HS-27A (cell line): ENCODE measurements at regions not wholly inside any gene's neighbourhood (a gene's known extent, or its start where the extent isn't known, plus 50 kb on each side); places are given as distances from the start of the nearest gene placed in this dataset.
"Not testable (repeated sequence)": the region's sequence is repeated elsewhere in the genome, so short reads cannot be mapped to it uniquely, and the experiment has no call there.

Source experiments
- DNase-seq: peaks from one replicate; pipeline ENCODE4 v3.0.0-alpha.2; 2012; ENCODE audit warnings: low read depth, missing footprints

DNA sequence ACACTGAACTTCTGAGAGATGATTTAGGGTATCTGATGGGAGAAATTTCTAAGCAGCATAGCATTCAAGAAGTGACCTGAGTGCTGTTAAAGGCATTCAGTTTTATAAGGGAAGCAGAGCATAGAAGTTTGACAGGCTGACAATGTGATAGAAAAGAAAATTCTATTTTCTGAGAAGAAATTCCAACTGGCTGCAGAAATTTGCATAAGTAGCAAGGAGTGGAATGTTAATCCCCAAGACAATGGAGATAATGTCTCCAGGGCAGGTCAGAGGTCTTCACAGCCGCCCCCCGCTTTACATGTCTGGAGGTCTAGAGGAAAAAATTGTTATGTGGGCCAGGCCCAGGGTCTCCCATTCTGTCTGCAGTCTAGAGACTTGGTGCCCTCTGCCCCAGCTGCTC is 1361.8 kb upstream of the EYS start:
- DNase-seq, result no peak

DNA sequence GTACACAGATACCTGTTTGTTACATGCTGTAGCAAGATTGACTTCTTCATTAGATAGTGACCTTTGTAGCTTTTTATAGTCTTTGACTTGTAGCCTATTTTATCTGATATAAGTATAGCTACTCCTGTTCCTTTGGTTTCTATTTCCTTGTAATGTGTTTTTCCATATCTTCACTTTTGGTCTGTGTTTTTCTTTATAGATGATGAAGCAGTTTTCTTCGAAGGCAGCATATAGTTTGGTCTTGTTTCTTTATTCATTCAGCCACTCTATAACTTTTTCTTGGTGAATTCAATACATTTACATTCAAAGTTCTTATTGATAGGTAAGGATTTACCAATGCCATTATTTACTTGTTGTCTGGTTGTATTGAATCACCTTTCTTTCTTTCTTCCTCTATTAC is 1357.3 kb upstream of the EYS start:
- no peak for DNase-seq

DNA sequence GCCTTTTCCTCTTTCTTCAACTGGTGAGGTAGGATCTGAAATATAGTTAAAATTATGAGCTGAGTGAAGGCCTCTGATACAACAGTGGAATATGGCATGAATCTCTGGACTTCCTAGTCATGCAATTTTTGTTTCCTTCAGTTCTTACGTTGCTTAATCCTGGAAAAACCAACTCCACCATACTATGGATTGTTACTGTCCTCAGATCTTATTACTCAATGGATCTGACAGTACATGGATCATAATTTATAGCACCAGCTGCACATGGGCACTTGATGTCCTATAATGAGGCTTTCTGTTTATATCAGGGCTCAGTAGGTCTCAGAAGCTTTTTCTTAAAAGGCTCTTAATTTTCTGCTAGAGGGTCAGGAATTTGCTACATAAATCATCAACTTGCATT is 1341.0 kb upstream of the EYS start:
- DNase-seq, result no peak

DNA sequence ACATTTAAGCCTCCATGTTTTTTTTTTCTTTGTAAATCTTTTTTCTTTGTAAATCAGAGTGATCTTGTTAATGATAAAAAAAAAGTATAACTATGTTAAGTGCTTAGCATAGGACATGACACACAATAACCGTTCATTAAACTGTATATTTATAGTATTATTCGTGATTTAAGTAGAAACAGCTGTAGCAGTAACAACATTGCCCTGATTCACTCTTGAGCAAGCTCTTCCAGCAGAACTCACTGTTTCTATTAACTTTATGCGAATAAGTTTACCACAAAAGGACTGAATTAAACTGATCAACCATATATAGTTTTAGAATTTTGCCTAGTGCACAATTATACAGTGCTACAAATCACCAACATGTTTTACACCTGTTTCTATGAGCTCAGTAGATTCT is 1338.0 kb upstream of the EYS start:
- no peak for DNase-seq

DNA sequence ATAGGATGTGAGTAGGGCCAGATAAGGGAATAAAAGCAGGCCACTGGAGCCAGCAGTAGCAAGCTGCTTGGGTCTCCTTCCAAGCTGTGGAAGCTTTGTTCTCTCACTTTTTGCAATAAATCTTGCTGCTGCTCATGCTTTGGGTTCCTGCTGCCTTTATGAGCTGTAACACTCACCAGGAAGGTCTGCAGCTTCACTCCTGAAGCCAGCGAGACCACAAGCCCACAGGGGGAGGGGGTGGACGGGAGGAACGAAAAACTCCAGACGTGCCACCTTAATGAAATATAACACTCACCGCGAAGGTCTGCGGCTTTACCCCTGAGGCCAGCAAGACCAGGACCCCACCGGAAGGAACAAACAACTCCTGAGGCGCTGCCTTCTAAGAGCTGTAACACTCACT is 1324.4 kb upstream of the EYS start:
- no peak for DNase-seq

DNA sequence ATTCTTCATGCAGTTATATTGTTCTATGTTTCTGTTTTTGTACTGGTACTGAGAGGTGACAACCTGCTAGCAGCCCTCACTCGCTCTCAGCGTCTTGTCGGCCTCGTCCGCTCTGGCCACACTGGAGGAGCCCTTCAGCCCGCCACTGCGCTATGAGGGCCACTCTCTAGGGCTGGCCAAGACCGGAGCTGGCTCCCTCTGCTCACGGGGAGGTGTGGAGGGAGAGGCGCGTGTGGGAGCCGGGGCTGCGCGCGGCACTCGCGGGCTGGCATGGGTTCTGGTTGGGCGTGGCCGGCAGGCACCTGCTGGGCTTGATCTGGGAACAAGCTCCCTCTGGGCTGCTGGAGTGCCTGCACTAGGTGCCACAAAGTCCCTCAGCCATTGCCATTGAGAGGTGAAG is 1323.8 kb upstream of the EYS start:
- no peak for DNase-seq

DNA sequence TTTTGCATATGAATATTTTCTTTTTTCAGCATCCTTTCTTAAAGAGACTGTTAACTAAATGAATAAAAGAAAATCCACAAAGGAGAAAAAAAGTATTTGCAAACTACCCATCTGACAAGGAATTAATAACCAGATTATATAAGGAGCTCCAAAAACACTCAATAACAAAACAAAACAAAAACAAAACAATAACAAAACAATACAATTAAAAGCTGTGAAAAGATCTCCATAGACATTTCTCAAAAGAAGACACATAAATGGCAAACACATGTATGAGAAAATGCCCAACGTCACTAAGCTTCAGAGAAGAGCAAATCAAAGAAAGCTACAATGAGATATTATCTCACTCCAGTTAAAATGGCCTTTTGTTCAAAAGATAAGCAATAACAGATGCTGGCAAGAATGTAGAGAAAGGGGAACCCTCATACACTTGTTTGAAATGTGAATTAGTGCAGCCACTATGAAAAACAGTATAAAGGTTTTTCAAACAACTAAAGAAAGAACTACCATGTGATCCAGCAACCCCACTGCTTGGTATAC is 1310.0 kb upstream of the EYS start:
- no peak for DNase-seq

DNA sequence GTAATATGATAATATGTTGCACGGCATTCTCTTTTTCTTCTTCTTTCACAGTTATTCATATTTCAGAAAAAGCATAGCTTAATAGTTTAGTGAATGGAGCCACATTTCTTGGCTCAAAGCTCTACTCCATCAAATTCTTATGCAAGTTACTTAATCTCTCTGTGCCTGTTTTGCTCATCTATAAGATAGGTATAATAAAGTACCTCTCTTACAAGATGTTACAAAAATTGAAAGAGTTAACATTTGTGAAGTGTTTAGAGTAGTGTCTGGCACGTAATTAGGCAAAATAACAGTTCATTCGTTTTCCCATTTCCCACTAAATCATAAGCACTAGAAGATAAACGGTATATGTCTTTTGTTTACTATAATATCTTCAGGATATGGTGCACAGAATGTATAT is 1304.4 kb upstream of the EYS start:
- DNase-seq, result no peak

DNA sequence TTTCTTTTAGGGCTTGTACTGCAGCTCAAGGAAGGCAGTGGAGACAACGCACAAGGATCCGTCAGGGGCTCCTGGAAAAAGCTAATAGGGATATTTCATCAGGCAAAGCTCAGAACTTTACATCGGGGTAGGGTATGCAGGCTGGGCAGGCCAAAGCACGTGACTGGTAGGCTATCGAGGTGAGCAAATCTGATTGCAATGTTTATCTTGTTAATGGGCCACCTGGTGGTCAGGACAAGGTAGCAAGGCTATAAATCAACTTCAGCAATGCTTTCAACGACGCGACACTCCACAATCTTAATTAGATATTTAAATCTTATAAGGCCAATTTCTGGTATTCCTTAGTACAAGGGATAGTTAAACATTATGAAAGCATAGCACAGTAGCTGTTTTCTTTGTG is 1302.8 kb upstream of the EYS start:
- no peak for DNase-seq

DNA sequence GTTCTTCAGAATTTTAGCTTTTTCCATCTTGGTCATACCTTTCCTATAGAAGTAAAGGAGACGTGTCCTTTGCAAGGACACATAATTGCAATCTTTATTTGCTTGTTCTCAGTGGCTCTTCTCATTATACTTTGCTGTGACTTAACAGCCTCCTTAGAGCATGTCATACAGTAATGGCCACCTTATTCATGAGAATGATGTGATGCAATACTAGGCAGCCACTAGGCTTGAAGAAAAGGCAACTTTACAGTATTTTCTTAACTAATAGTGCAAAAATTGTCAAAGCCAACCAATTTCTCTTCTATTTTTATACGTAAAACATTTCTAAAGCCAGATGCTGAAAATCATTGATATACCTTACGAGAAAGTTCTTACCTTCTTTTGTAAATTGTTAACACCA is 1296.8 kb upstream of the EYS start:
- no peak for DNase-seq

DNA sequence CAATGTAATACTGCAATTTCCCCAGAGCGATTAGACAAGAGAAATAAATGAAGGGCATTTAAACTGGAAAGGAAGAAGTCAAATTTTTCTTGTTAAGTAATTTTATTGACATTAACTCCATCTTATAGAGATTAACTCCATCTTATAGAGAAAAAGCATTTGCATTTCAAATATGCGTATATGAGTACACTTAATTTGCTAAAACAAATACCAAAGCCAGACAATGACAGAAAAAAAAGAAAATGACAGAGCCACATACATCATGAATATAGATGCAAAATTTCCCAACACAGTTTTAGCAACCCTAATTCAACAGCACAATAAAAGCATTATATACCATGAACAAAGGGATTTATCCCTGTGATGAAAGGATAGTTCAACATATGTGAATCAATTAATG is 1293.1 kb upstream of the EYS start:
- DNase-seq, result no peak

DNA sequence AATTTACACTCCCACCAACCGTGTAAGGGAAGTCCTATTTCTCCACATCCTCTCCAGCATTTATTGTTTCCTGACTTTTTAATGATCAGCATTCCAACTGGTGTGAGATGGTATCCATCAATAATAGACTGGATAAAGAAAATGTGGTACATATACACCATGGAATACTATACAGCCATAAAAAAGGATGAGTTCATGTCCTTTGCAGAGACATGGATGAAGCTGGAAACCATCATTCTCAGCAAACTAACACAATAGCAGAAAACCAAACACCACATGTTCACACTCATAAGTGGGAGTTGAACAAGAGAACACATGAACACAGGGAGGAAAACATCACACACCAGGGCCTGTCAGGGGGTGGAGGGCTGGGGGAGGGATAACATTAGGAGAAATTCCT is 1290.6 kb upstream of the EYS start:
- DNase-seq, result not testable (repeated sequence)

DNA sequence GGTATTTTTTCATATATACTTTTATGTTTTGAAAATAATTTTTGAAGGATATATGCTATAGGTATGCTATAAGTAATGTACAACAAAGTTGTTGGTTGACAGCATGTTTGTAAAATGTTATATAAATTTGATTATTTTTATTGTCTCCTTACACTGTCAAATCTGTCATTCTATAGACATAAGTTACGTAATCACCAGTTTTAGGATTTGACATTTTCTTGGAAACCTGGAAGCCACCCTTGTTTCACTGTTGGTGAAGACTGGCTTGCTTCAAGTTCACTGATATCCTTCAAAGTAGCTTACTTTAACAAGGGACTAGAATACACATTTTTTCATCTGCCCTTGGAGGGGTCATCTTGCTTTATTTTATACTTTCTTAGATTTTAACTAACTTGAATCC is 1288.6 kb upstream of the EYS start:
- no peak for DNase-seq

DNA sequence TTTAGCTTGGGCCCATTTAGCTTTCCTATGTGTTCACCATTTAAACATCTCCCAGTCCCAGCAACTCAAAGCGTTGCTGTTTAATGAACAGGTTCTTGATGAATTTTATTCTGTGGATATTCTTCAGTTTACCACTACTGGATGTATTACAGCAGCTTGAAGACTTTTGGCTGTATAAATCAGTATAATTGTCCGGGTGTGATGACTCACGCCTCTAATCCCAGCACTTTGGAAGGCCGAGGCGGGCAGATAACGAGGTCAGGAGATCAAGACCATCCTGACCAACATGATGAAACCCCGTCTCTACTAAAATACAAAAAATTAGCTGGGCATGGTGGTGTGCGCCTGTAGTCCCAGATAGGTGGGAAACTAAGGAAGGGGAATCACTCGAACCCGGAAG is 1286.7 kb upstream of the EYS start:
- not testable (repeated sequence) for DNase-seq

DNA sequence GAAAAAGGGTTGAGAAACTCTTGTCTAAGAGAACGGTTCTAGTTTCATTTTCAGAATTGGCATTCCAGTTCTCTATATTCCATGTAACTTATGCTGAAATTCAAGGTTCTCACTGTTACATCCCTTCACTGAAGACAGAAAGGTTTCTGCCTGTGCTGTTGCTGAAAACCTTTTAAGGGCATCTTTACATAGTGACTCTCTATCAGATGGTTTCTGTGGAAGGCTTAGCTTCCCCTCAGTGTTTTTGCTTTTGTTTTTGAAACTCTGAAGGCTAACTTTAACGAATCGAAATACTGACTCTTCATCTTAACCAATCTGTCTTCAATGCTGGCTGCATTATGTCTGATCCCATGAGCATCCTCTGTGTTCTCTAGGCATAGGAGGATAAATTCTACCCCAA is 1286.2 kb upstream of the EYS start:
- DNase-seq, result no peak

DNA sequence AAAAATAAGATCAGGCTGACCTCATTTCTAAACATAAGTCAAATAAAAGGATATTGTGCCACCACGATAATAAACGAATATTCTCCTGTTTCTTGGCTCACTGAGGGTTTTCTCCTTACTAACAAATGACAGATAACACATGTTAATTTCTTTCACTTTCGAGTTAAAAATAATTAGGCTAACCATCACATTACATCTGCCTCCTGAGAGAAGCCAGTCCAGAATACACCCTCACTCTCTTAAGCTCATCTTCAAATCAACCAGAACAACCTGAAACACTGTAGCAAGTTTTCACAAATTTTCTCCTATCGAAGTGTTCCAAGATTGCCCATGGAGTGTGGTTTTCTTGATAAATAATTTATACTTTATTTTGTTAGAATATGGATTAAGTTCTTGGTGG is 1285.6 kb upstream of the EYS start:
- no peak for DNase-seq

DNA sequence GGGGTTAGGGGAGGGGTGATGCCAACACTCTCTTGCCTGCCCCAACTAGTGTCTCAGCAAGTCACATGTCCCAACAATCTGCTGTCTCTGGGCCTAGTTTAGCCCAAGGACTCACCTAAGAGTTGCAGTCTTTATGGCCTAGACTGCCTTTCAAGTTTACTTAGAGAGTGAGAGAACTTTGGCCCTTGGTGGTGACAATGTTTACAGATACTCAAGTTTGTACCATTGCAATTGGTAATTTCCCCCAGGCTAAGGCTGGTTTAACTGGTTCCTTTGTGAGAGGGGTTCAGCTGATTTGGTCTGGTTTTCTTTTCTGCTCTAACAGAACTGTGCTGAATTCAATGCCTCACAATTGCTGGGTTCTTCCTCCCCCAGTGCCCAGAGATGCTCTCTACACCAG is 1279.9 kb upstream of the EYS start:
- no peak for DNase-seq

DNA sequence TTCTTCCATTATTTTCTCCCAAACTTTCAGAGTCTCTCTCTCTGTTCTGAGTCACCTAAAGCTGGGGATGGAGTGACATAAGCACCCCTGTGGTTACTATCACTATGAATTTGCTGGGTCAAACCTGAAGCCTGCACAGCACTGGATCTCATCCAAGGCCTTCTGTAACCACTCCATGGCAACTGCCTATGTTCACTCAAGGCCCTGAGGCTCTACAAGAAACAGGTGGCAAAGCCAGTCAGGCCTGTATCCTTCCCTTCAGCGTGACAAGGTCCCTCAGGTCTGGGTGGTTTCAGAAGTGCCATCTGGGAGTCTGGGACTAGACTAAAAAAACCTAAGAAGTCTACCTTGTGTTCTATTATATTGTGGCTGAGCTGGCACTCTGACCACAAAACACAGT is 1278.8 kb upstream of the EYS start:
- DNase-seq, result no peak

DNA sequence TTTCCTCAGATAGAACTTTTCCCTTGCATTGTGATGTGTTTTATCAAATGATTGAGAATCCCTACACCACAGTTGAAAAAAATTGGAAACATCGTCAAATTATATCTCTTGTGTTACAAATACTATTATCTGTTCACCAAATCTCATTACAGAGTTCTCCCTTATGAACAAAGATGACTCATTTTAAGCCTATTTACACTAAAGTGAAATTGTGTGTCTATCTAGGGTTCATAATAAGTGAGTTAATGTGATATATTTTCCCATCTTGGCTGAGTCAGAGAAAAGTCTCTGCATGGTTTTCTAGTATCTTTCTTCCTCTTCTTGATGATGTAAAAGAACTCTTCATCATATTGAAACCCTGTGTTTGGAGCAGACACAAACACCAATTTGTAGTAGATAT is 1263.3 kb upstream of the EYS start:
- DNase-seq, result no peak

DNA sequence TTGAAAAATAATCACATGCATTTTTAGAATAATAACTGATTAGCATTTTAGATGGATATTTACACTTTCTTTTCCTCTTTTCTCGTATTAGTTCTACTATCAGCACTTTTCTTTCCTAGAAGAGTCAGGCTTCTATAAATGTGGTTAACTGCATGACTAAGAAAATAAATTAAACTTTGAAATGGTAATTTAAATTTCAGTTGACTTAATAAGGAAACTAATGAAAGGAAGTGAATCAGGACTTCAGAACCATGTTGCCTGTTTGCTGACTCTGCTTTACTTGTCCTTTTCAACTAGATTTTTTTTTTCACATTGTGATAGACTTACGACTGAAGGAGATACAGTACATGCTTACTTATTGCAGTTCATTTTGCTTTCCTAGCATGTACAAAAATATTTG is 1258.2 kb upstream of the EYS start:
- DNase-seq, result no peak

DNA sequence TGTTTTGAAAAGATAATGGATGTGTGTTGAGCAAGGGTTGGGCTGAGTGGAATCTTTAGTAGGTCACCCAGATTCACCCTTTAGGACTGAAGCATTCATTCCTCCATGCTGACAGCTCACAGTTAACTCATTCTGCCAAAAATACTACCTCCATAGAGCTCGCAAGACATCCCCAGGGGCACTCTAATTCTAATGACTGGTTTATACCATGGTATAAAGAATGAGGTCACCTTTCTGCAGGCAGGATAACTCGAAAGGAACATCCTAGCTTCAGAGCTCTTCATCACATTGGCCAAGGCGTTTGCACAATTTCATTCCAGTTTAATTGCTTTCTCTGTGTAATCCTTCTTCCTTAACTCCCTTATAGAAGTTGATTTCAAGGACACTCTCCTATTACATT is 1257.2 kb upstream of the EYS start:
- DNase-seq, result no peak

DNA sequence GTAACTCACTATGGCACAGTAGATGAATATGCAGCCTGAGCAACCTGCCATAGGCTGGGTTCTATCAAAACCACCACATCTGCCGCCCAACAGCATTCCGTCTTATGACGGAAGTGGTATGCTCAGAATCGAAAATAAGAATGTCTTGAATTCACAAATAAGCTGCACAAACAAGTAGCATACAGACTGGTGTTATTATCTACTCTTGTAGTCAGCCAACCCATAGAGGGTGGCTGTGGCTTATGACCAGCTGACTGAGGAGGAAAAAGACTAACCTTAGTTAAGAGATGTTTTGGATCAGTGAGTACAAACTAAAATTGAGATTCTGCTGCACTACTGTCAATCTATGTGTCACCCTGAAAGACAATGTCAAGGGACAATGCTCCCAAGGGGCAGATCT is 1255.1 kb upstream of the EYS start:
- no peak for DNase-seq

DNA sequence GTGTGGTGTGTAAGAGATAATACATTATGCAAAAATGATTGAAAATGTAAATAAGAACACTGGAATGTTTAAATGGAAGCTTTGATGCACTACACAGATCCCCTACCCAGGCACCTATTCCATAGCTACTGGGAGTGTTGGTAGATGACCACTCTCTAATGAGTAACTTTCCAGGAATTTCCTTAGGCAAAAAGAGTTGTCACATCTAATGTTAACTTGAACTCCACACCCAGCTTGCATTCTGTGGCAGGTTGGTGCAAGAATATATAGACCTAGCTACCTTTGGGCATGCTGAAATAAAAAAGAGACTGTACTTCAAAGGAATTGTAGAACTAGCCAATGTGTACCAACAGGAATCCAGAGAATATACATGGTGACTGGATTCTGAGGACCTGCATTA is 1254.2 kb upstream of the EYS start:
- DNase-seq, result no peak

DNA sequence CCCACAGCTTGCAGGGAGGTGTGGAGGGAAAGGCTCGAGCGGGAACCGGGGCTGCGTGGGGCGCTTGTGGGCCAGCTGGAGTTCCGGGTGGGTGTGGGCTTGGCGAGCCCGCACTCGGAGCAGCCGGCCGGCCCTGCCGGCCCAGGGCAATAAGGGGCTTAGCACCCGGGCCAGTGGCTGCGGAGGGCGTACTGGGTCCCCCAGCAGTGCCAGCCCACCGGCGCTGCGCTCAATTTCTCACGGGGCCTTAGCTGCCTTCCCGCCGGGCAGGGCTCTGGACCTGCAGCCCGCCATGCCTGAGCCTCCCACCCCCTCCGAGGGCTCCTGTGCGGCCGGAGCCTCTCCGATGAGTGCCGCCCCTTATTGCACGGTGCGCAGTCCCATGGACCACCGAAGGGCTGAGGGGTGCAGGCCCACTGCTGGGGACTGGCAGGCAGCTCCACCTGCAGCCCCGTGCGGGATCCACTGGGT is 1242.2 kb upstream of the EYS start:
- DNase-seq, result no peak

DNA sequence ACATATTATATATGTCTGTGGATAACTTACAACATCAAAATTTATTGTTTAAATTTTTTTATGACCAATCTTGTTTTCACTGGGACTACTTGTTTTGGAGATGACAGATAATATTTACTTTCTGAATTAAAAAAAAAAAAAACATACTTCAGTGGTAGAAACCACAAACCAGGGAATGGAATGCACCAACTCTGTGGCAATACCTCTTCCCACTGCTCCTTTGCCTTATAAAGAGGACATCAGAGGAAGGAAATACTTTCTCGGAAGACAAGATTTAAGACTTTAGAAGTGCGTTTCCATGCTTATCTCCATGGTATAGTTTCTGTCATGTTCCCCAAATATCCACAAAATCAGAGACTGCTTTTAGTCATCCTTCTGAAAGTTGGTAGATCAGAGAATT is 1241.1 kb upstream of the EYS start:
- no peak for DNase-seq
